GM19468 (cell line): ENCODE measurements at regions not wholly inside any gene's neighbourhood (a gene's known extent, or its start where the extent isn't known, plus 50 kb on each side); places are given as distances from the start of the nearest gene placed in this dataset.

Experiments
- ATAC-seq: cut with Tn5 transposase; IDR thresholded peaks from one replicate; pipeline ENCODE4 v1.9.1; 2021; ENCODE audit warnings: mild to moderate bottlenecking, moderate library complexity, moderate number of reproducible peaks; ENCODE audit not compliant: unreplicated experiment; ENCODE audit errors: extremely low read depth

- no peak for ATAC-seq
Measured at GRCh38 chr5:91214571-91214970, 168.5 kb downstream of the ARRDC3 start.
